Endothelial cell of umbilical vein (primary cell): ENCODE measurements at regions not wholly inside any gene's neighbourhood (a gene's known extent, or its start where the extent isn't known, plus 50 kb on each side); places are given as distances from the start of the nearest gene placed in this dataset.

Experiments
- BruUV-seq: library from RNA; stranded (reverse); fragments of 400-500 nt; replicated peaks from 2 replicates; lab custom pipeline; 2021; lab: Mats Ljungman, UMichigan
- CTCF ChIA-PET: fragments of 300-600, 350-600 bp; sonication (Branson Sonifier 250); formaldehyde crosslinking; loops from one replicate; lab custom pipeline; 2021; ENCODE audit warnings: antibody characterized with exemption, inconsistent platforms; lab: Charles Lee
- POLR2A ChIA-PET: fragments of 300-600, 350-600 bp; sonication (Branson Sonifier 250); formaldehyde crosslinking; loops from one replicate; lab custom pipeline; 2021; ENCODE audit warnings: antibody characterized with exemption, inconsistent platforms; lab: Charles Lee
- DNase-seq: peaks from one replicate; pipeline ENCODE4 v3.0.0-alpha.2; 2011; ENCODE audit warnings: low read depth, low spot score
- FAIRE-seq: peaks from 2 replicates; lab custom pipeline; 2011; peaks lifted over from hg19 to GRCh38; lab: Jason Lieb, UNC
- H2AFZ ChIP-seq: 2 replicates; pipeline ENCODE4 v1.6.0; 2012; ENCODE audit warnings: low read depth, low read length, control low read depth, inconsistent platforms
- H3K27ac ChIP-seq: 2 replicates; pipeline ENCODE4 v1.5.1; 2011; ENCODE audit warnings: low read depth, mild to moderate bottlenecking, control low read depth, low read length, moderate library complexity; ENCODE audit not compliant: insufficient read depth
- H3K27me3 ChIP-seq, 2 experiments: 2 replicates each; pipeline versions ENCODE4 v1.6.0 to v1.6.1; 2011; ENCODE audit warnings: low read length in 2 of 2, mixed read lengths in 1 of 2; ENCODE audit not compliant: control insufficient read depth in 2 of 2, insufficient read depth in 2 of 2
- H3K36me3 ChIP-seq, 2 experiments: 2 replicates in 1 of 2; 3 replicates in 1 of 2; pipeline ENCODE4 v1.5.1; 2011; ENCODE audit warnings: low read length in 2 of 2, mild to moderate bottlenecking in 1 of 2, moderate library complexity in 1 of 2; ENCODE audit not compliant: control insufficient read depth in 2 of 2, insufficient read depth in 2 of 2; ENCODE audit errors: extremely low read depth in 1 of 2
- H3K4me1 ChIP-seq: 3 replicates; pipeline ENCODE4 v1.5.1; 2011; ENCODE audit warnings: mild to moderate bottlenecking, low read length; ENCODE audit not compliant: control insufficient read depth, insufficient read depth; ENCODE audit errors: extremely low read depth
- H3K4me2 ChIP-seq: 2 replicates; pipeline ENCODE4 v1.6.1; 2011; ENCODE audit warnings: low read length, control low read depth, mixed read lengths; ENCODE audit not compliant: insufficient read depth
- H3K4me3 ChIP-seq, 3 experiments: fragments of 200-600 bp in 1 of 3; sonication (generic), shearing (Covaris generic) in 1 of 3; replicated peaks in 1 of 3; 2 replicates each; pipeline ENCODE4 v1.5.1; 2011 to 2016; ENCODE audit warnings: control low read depth in 3 of 3, low read length in 3 of 3, mild to moderate bottlenecking in 2 of 3, inconsistent platforms in 1 of 3, low read depth in 1 of 3, moderate library complexity in 1 of 3; ENCODE audit not compliant: insufficient read depth in 1 of 3
- H3K79me2 ChIP-seq: 2 replicates; pipeline ENCODE4 v1.6.0; 2012; ENCODE audit warnings: low read length, inconsistent platforms; ENCODE audit not compliant: control insufficient read depth, insufficient read depth
- H3K9ac ChIP-seq: replicated peaks from 2 replicates; pipeline ENCODE3; 2011; ENCODE audit warnings: low read length, control low read depth; ENCODE audit not compliant: insufficient read depth; ENCODE audit errors: extremely low read depth
- H3K9me1 ChIP-seq: replicated peaks from 3 replicates; pipeline ENCODE4 v1.6.0; 2011; ENCODE audit warnings: mild to moderate bottlenecking, low read length; ENCODE audit not compliant: control insufficient read depth, insufficient read depth; ENCODE audit errors: extremely low read depth
- H3K9me3 ChIP-seq: replicated peaks from 2 replicates; pipeline ENCODE4 v1.5.1; 2012; ENCODE audit warnings: low read length, inconsistent platforms; ENCODE audit not compliant: control insufficient read depth, insufficient read depth
- H4K20me1 ChIP-seq: replicated peaks from 2 replicates; pipeline ENCODE3; 2011; ENCODE audit warnings: mild to moderate bottlenecking, low read length; ENCODE audit not compliant: control insufficient read depth, insufficient read depth; ENCODE audit errors: extremely low read depth
- CTCF ChIP-seq, 2 donors: IDR thresholded peaks; 1 replicate in 1 of 2; 2 replicates in 1 of 2; pipeline ENCODE4 v1.5.1; 2011; ENCODE audit warnings: low read length in 2 of 2, mild to moderate bottlenecking in 2 of 2, moderate library complexity in 2 of 2, control low read depth in 1 of 2, inconsistent platforms in 1 of 2, low read depth in 1 of 2; ENCODE audit not compliant: insufficient read depth in 1 of 2; ENCODE audit errors: extremely low read depth in 1 of 2
- EZH2 ChIP-seq: IDR thresholded peaks from 2 replicates; pipeline ENCODE4 v1.6.1; 2012; ENCODE audit warnings: borderline replicate concordance, low read depth, mild to moderate bottlenecking, moderate library complexity, low read length, inconsistent platforms; ENCODE audit not compliant: severe bottlenecking
- FOS ChIP-seq: IDR thresholded peaks from 2 replicates; pipeline ENCODE4 v1.6.1; 2011; ENCODE audit warnings: mild to moderate bottlenecking, low read length, moderate library complexity, borderline replicate concordance; ENCODE audit not compliant: insufficient read depth
- GATA2 ChIP-seq: IDR thresholded peaks from 2 replicates; pipeline ENCODE4 v1.7.0; 2011; ENCODE audit warnings: low read depth, mild to moderate bottlenecking, moderate library complexity, mixed read lengths, low read length; ENCODE audit not compliant: insufficient read length, insufficient read depth
- JUN ChIP-seq: IDR thresholded peaks from 2 replicates; pipeline ENCODE4 v1.6.1; 2011; ENCODE audit warnings: borderline replicate concordance, low read depth; ENCODE audit not compliant: insufficient read length, insufficient read depth
- MAX ChIP-seq: IDR thresholded peaks from 2 replicates; pipeline ENCODE4 v1.6.1; 2011; ENCODE audit not compliant: insufficient read depth, insufficient read length
- MYC ChIP-seq: IDR thresholded peaks from one replicate; pipeline ENCODE4 v1.6.1; 2011; ENCODE audit warnings: mild to moderate bottlenecking, low read depth, low read length
- POLR2A ChIP-seq: IDR thresholded peaks from 2 replicates; pipeline ENCODE4 v1.6.1; 2012; ENCODE audit warnings: low read depth, mild to moderate bottlenecking, control low read depth, low read length
- POLR2AphosphoS5 ChIP-seq: IDR thresholded peaks from 2 replicates; pipeline ENCODE4 v1.6.1; 2012; ENCODE audit warnings: low read depth, mild to moderate bottlenecking, control low read depth, low read length, moderate library complexity; ENCODE audit not compliant: insufficient read depth
- dilution Hi-C: fragments of 300-500 bp; cut with MboI; formaldehyde crosslinking; loops from one replicate; pipeline ENCODE4 v1.15.0; 2019; ENCODE audit warnings: low sequenced_read_pairs; ENCODE audit not compliant: extremely low pct_ligation_motif_present
- intact Hi-C: fragments of 100-400 bp; cut with micrococcal nuclease; formaldehyde crosslinking; loops from one replicate; pipeline ENCODE4 v1.10.0; 2022

- H3K27me3 ChIP-seq, result no peaks in the 10 kb centered on the region
- no TSS peak for BruUV-seq
- POLR2A ChIA-PET, result no interaction called here
These were observed 296.8 kb upstream of the ZMIZ1 start for GRCh38 chr10:78771808-78772455.

More at GRCh38 chr10:78771808-78772455, 296.8 kb upstream of the ZMIZ1 start:
- no peaks in the 10 kb centered on the region for H3K79me2 ChIP-seq
- no peak overlapping the region for H2AFZ ChIP-seq
- H3K4me2 ChIP-seq, result no peak overlapping the region
- FAIRE-seq (no peak), DNase-seq (no peak)
- intact Hi-C loops, result no loop called here
- no peak overlapping the region for H3K4me3 ChIP-seq
- no peaks in the 10 kb centered on the region for H3K9me1 ChIP-seq
- H3K36me3 ChIP-seq, result no peaks in the 10 kb centered on the region
- no peaks in the 10 kb centered on the region for H3K4me1 ChIP-seq
- H3K27ac ChIP-seq, result no peak overlapping the region
- H4K20me1 ChIP-seq, result no peaks in the 10 kb centered on the region
- TF ChIP-seq MAX (no peak), POLR2A (no peak), FOS (no peak), EZH2 (no peak), POLR2AphosphoS5 (no peak), CTCF (IDR thresholded peaks at IDR 0.05; ENCODE audit: extremely low read depth in 1 of 2, insufficient read depth in 1 of 2, low read depth in 1 of 2, low read length in 2 of 2) (no peak), JUN (no peak), MYC (no peak), GATA2 (no peak)
- dilution Hi-C loops, result no loop called here
- CTCF ChIA-PET, result interaction anchor here (1.5 kb wide), 1 partner anchor 35 kb away, joined by 3 read pairs; no protein-coding TSS in a partner anchor
- no peaks in the 10 kb centered on the region for H3K9me3 ChIP-seq
- H3K9ac ChIP-seq, result no peak overlapping the region
